GM21526 (cell line): ENCODE measurements at regions not wholly inside any gene's neighbourhood (a gene's known extent, or its start where the extent isn't known, plus 50 kb on each side); places are given as distances from the start of the nearest gene placed in this dataset.
"Not testable (repeated sequence)": the region's sequence is repeated elsewhere in the genome, so short reads cannot be mapped to it uniquely, and the experiment has no call there.

Experiments used
- ATAC-seq: cut with Tn5 transposase; IDR thresholded peaks from one replicate; pipeline ENCODE4 v1.9.1; 2021; ENCODE audit warnings: moderate library complexity; ENCODE audit not compliant: unreplicated experiment, low FRiP score

- not testable (repeated sequence) for ATAC-seq
Observed at GRCh38 chr7:119032136-119032535, 807.6 kb downstream of the ANKRD7 start.

- ATAC-seq, result no peak
Observed at GRCh38 chr7:119033641-119034040, 809.1 kb downstream of the ANKRD7 start.

- ATAC-seq, result no peak
Observed at GRCh38 chr7:119037941-119038340, 813.4 kb downstream of the ANKRD7 start.

GRCh38 chr7:119046068-119046467, 821.6 kb downstream of the ANKRD7 start:
- no peak for ATAC-seq

- ATAC-seq, result no peak
Observed at GRCh38 chr7:119065966-119066365, 841.5 kb downstream of the ANKRD7 start.

GRCh38 chr7:119086026-119086425, 861.5 kb downstream of the ANKRD7 start:
- ATAC-seq, result no peak

GRCh38 chr7:119090851-119091250, 866.3 kb downstream of the ANKRD7 start:
- ATAC-seq, result no peak

- no peak for ATAC-seq
Observed at GRCh38 chr7:119096683-119097082, 872.2 kb downstream of the ANKRD7 start.

GRCh38 chr7:119100611-119101258, 876.2 kb downstream of the ANKRD7 start:
- ATAC-seq, result not testable (repeated sequence)

GRCh38 chr7:119102291-119102690, 877.8 kb downstream of the ANKRD7 start:
- no peak for ATAC-seq

- ATAC-seq, result no peak
Observed at GRCh38 chr7:119105381-119105780, 880.9 kb downstream of the ANKRD7 start.

GRCh38 chr7:119123326-119123725, 898.8 kb downstream of the ANKRD7 start:
- no peak for ATAC-seq

- ATAC-seq, result no peak
Observed at GRCh38 chr7:119127706-119128105, 903.2 kb downstream of the ANKRD7 start.

GRCh38 chr7:119132436-119132835, 907.9 kb downstream of the ANKRD7 start:
- ATAC-seq, result no peak

GRCh38 chr7:119167431-119167830, 942.9 kb downstream of the ANKRD7 start:
- ATAC-seq, result no peak

GRCh38 chr7:119172043-119172442, 947.5 kb downstream of the ANKRD7 start:
- no peak for ATAC-seq

- peak; percentile 78 for ATAC-seq
Observed at GRCh38 chr7:119175911-119176627, 951.6 kb downstream of the ANKRD7 start.

GRCh38 chr7:119177863-119178262, 953.4 kb downstream of the ANKRD7 start:
- no peak for ATAC-seq

- ATAC-seq, result no peak
Observed at GRCh38 chr7:119184124-119184788, 959.8 kb downstream of the ANKRD7 start.

GRCh38 chr7:119196183-119196582, 971.7 kb downstream of the ANKRD7 start:
- ATAC-seq, result no peak

- no peak for ATAC-seq
Observed at GRCh38 chr7:119197172-119197876, 972.8 kb downstream of the ANKRD7 start.
